Sigmoid colon (tissue), 4 donors: ENCODE measurements at regions not wholly inside any gene's neighbourhood (a gene's known extent, or its start where the extent isn't known, plus 50 kb on each side); places are given as distances from the start of the nearest gene placed in this dataset.

Experiments
- CTCF ChIP-seq, 4 experiments: fragments of 450-650 bp in 3 of 4; fragments of 200-600 bp in 1 of 4; IDR thresholded peaks; one replicate each; pipeline ENCODE4 v1.5.1; 2016 to 2019; ENCODE audit warnings: antibody characterized with exemption in 4 of 4, mild to moderate bottlenecking in 3 of 4, moderate library complexity in 2 of 4
- EP300 ChIP-seq, 4 donors: sonication (generic); formaldehyde crosslinking; IDR thresholded peaks; one replicate each; pipeline ENCODE4 v1.6.1; 2017; ENCODE audit warnings: antibody characterized with exemption in 4 of 4
- POLR2A ChIP-seq, 2 donors: fragments of 450-650 bp; IDR thresholded peaks; one replicate each; pipeline ENCODE4 v1.6.1; 2016; ENCODE audit warnings: antibody characterized with exemption in 2 of 2, mild to moderate bottlenecking in 2 of 2, moderate library complexity in 2 of 2
- POLR2AphosphoS5 ChIP-seq, 4 donors: sonication (generic); formaldehyde crosslinking; IDR thresholded peaks; one replicate each; pipeline ENCODE4 v1.6.1; 2017; ENCODE audit warnings: antibody characterized with exemption in 4 of 4

- TF ChIP-seq CTCF (IDR thresholded peaks at IDR 0.05): no peak
- TF ChIP-seq POLR2A (IDR thresholded peaks at IDR 0.05): no peak
- no peak for TF ChIP-seq POLR2AphosphoS5 (IDR thresholded peaks at IDR 0.05)
- TF ChIP-seq EP300 (IDR thresholded peaks at IDR 0.05): no peak
Observed at GRCh38 chr3:40996382-40996781, 202.9 kb upstream of the CTNNB1 start.
